Activated CD4-positive, alpha-beta T cell treated with anti-CD3 and anti-CD28 coated beads for 24 hours (primary cell): ENCODE measurements at regions not wholly inside any gene's neighbourhood (a gene's known extent, or its start where the extent isn't known, plus 50 kb on each side); places are given as distances from the start of the nearest gene placed in this dataset.
"Not testable (repeated sequence)": the region's sequence is repeated elsewhere in the genome, so short reads cannot be mapped to it uniquely, and the experiment has no call there.

Experiments
- DNase-seq, 2 donors: peaks; one replicate each; pipeline ENCODE4 v3.0.0-alpha.2; 2020; ENCODE audit warnings: low read depth in 2 of 2

GRCh38 chr10:78341953-78342614, 308.4 kb downstream of the RPS24 start:
- DNase-seq: no peak

GRCh38 chr10:78342827-78343653, 309.4 kb downstream of the RPS24 start:
- DNase-seq: no peak

GRCh38 chr10:78344257-78344656, 310.6 kb downstream of the RPS24 start:
- DNase-seq: not testable (repeated sequence)

GRCh38 chr10:78345515-78345914, 311.9 kb downstream of the RPS24 start:
- DNase-seq: not testable (repeated sequence)

- DNase-seq: no peak
Measured at GRCh38 chr10:78346721-78347120, 313.1 kb downstream of the RPS24 start.

- no peak for DNase-seq
Measured at GRCh38 chr10:78348411-78349164, 314.9 kb downstream of the RPS24 start.

- no peak for DNase-seq
Measured at GRCh38 chr10:78349165-78349516, 315.5 kb downstream of the RPS24 start.

- no peak for DNase-seq
Measured at GRCh38 chr10:78349911-78350663, 316.4 kb downstream of the RPS24 start.

- no peak for DNase-seq
Measured at GRCh38 chr10:78351283-78351682, 317.6 kb downstream of the RPS24 start.

GRCh38 chr10:78351809-78352208, 318.1 kb downstream of the RPS24 start:
- DNase-seq: no peak

- DNase-seq: no peak
Measured at GRCh38 chr10:78353636-78354035, 320.0 kb downstream of the RPS24 start.

- no peak for DNase-seq
Measured at GRCh38 chr10:78354101-78354500, 320.4 kb downstream of the RPS24 start.

- DNase-seq: no peak
Measured at GRCh38 chr10:78356291-78356900, 322.7 kb downstream of the RPS24 start.

- DNase-seq: no peak
Measured at GRCh38 chr10:78357141-78358063, 323.7 kb downstream of the RPS24 start.

- DNase-seq: no peak
Measured at GRCh38 chr10:78358351-78358750, 324.7 kb downstream of the RPS24 start.

- DNase-seq: no peak
Measured at GRCh38 chr10:78358982-78359381, 325.3 kb downstream of the RPS24 start.

- no peak for DNase-seq
Measured at GRCh38 chr10:78359640-78360091, 326.0 kb downstream of the RPS24 start.

- DNase-seq: no peak
Measured at GRCh38 chr10:78360284-78360683, 326.6 kb downstream of the RPS24 start.

- DNase-seq: no peak
Measured at GRCh38 chr10:78361031-78361430, 327.4 kb downstream of the RPS24 start.

- DNase-seq: no peak
Measured at GRCh38 chr10:78362406-78363022, 328.9 kb downstream of the RPS24 start.
